ENCODE measurements at regions not wholly inside any gene's neighbourhood (a gene's known extent, or its start where the extent isn't known, plus 50 kb on each side); places are given as distances from the start of the nearest gene placed in this dataset.

- TF ChIP-seq CTCF (IDR thresholded peaks at IDR 0.05; ENCODE audit: low read depth, low read length, missing input control) (no peak), GABPA (IDR thresholded peaks at IDR 0.05 in 1 of 2, conservative IDR thresholded peaks at IDR 0.05 in 1 of 2) (no peak), MAX (IDR thresholded peaks at IDR 0.05) (no peak), JUND (IDR thresholded peaks at IDR 0.05) (no peak), REST (IDR thresholded peaks at IDR 0.05) (no peak)
- TF ChIP-seq, protein P1, sequence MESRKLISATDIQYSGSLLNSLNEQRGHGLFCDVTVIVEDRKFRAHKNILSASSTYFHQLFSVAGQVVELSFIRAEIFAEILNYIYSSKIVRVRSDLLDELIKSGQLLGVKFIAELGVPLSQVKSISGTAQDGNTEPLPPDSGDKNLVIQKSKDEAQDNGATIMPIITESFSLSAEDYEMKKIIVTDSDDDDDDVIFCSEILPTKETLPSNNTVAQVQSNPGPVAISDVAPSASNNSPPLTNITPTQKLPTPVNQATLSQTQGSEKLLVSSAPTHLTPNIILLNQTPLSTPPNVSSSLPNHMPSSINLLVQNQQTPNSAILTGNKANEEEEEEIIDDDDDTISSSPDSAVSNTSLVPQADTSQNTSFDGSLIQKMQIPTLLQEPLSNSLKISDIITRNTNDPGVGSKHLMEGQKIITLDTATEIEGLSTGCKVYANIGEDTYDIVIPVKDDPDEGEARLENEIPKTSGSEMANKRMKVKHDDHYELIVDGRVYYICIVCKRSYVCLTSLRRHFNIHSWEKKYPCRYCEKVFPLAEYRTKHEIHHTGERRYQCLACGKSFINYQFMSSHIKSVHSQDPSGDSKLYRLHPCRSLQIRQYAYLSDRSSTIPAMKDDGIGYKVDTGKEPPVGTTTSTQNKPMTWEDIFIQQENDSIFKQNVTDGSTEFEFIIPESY (IDR thresholded peaks at IDR 0.05), result no peak
These were observed 180.7 kb upstream of the MKI67 start for GRCh38 chr10:128306966-128307365.

Measured in liver (tissue), 3 donors.